UCSD-AML1 (cell line): ENCODE measurements at regions not wholly inside any gene's neighbourhood (a gene's known extent, or its start where the extent isn't known, plus 50 kb on each side); places are given as distances from the start of the nearest gene placed in this dataset.

Experiments
- DNase-seq: peaks from one replicate; lab custom pipeline; 2025; ENCODE audit not compliant: unreplicated experiment; lab: John Stamatoyannopoulos, UW

DNA sequence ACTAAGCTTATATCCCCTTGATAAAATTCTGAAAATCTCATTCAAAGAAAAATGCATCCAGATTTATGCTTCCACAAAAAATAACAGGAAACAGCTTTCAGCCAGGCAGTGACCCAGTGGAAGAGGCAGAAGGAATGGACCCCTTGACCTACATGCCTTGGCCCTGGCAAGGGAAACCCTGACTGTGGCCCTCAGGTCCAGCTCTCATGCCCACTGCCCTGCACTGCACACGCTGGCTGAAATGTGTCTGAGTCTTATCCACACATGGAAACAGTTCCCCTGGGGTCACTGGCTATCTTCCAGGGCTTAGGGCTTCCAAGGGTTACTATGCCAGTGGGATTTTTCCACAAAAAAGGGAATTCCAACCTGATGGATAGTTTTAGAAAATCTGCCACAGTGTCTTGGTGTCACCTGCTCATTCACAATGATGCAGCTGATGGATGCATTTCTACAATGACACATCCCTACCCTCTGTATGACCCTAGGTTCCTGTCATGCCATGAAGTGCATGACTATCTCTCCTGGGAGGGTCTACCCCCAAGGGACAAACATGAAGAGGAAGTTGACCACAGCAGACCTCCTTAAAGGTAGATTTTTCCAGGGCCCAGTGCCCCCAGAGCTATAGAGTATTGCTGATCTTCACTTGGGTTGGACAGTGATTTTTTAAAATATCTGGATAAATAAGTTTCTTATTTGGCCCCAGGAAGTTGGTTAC is 121.9 kb upstream of the CD93 start:
- no peak for DNase-seq

DNA sequence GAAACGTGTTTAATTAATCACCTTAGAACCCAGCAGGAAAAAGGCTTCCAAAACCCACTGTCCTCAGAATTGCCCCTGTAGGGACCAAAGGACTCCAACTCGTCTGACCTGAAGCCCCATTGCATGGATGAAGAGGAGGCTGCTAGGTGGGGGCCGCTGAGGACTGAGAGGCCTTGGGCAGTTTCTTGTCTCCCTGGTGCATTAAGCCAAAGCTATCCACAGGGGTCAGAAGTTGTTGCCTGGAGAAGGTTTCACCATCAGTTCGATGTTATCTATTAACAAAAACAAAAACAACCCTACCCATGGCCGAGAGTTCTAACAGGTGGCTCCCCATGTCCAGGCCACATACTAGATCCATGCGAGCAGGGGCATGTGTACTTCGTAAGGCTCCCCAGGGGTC is 120.9 kb upstream of the CD93 start:
- DNase-seq, result no peak

DNA sequence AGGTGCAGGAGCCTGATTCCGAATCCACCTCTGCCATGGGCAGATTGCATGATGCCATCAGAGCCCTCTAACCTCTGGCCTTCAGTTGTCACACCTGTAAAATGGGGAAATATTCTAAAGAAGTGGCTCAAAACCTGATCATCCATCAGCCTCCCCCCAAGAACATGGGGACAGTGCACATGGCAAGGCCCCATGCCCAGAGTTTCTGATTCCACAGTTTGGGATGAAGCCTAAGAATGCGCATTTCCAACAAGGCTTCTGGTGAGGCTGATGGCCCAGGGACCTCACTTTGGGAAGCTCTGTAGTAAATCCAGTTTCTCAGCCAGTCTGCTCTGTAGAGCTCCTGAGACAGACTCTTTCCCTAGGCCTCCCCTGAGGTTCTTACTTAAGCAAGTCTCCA is 119.9 kb upstream of the CD93 start:
- no peak for DNase-seq

DNA sequence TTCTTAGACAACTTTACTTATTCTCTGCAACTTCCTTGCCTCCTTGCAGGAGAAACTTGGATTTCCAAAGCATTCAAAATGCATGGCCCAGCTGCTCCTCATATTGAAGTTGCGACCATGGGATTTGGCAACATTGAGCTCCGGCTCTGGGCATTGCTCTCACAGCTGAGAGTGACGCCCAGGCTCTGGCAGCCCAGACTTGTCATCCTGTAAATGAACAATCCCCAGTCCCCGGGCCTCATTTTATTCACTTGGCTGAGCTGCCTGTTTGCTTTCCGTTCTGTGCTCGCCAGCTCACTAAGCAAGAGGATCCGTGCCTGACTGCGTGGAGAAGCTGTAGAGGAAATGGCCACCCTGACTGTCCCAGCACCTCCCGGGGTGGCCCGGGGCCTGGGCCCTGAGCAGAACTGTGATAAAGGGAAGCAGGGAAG is 119.5 kb upstream of the CD93 start:
- no peak for DNase-seq

DNA sequence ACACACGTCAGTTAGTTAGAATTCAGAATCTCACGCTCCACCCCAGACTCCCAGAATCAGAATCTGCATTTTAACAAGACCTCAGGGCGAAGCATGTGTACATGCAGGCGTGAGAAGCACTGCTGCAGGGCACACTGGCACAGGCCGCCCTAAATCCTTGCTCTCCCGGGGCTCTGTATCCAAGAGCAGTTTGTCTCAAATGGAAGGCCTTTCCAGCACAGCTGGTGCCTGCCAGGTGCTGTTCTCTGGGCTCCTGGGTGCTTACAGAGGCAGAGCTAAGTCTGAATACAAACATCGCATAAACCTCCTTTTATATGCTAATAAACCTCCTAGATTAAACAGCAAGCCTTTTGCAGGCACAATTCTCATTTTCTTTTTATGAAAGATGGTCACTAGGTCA is 119.1 kb upstream of the CD93 start:
- DNase-seq, result no peak

DNA sequence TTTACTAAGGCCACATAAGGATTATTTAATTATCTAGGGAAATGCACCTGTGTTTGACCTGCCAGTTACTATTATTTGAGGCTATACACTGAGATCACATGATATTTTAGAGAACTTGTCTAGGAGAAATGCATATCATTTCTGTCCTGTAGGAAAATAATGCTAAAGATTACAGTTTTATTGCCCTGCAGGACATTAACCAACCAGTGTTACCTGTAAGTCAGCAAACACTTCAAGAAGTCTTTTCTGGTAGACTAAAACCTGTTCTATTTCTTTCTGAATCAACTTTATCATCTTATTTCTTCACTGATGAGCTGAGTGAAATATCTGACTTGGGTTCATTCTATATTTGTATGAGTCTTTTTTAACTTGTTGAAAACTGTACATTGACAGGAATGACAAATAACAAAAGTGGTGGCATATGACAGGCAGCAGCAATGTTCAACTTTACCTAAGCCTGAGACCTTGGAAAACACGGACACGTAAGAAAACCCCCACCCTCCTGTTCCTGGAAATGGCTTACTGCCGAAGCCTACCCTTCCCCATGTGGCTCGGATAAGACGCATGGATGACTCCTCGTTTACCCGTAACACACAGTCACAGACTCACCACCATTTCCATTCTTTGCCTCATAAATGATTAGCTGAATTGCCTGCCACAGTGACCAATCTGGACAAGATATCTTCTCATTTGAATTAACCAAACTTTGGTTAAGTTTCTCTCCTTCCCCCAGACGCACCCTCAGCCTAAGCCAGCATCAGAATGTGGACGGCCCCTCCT is 118.0 kb upstream of the CD93 start:
- no peak for DNase-seq

DNA sequence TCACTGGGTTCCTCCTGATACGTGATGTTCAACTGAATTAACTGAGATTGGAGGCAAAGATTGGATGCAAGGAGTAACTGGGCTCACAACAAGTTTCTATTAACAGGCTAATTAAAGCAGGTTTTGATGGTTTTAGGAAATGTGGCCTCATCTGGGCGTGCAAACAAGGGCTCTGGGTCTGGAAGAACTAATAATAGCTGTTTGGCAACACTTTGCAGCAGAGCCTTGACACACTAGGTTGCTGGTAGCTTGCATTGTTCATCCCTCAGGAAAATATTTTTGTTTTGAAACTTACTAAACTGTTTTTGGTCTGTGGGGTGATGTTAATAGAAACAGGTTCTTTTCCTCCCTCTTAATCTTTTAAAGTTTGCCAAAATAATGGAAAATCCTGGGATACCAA is 117.2 kb upstream of the CD93 start:
- DNase-seq, result no peak

DNA sequence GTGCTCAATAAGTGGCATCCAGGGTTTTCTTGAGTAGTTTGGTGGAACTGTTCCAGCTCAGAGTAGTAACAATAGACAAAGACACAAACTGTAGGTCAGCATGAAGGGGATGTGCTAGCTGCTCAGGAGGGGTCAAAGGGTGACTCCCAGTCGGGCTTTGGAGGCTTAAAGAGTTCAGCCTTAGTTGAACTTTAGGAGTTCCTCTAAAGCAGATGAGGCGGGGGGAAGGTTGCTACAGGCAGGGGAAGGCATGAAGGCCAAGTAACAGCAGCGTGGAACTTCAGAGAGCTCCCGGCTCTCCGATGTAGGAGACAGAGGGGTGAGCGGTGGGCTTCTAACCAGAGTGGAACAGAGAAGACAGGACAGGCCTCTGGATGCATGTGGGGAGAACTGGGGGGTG is 115.5 kb upstream of the CD93 start:
- no peak for DNase-seq

DNA sequence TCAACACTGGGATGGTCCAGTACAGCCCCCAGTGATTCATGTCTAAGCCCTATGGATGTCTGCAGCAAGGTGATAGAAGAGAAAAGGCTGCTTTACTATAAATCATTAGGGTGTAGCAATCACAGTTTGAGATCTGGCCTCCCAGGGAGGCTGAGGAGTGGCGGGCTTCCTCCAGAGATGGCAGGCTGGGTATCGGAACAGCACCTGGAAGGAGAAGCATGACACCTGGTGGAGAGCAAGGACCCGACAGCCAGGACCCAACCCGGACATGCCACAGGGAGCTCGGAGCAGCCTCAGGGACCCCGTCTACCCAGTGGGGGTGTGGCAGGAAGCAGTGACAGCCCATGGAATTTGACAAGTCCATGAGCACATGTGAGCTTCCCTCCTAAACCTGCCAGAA is 114.8 kb upstream of the CD93 start:
- no peak for DNase-seq

DNA sequence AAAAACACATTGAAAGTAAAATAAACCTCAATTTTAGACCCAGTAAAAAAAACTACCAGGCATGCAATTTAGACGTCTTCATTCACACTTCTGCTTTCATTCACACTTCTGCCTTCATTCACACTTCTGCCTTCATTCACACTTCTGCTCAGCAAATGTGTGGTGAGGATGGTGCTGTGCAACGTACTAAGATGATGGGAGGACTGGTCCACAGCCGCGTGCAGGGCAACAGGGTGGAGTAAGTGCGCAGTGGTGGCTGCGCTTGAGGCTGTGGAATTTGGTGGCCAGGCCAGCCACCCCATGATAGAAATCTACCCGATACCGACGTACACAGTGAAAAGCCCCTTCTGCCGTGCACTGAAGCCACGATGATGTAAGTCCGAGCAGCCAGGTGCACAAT is 114.3 kb upstream of the CD93 start:
- no peak for DNase-seq

DNA sequence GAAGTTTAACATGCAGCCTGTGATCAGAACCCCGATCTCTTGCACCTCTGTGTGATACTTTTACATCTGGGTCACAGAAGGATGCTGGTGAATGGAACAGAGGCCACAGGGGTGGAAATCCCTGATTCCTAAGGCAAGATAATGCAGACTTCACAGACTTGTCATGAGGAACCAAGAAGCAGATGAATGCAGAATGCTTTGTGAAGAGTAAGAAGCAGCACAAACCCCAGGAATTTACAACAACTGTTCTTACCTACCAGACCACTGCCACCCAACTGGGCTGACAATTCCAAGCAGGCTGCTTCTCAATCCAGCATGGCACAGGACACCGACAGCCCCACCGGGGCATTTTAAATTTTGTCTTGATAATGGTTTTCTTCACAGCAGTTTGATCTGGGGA is 113.2 kb upstream of the CD93 start:
- DNase-seq, result no peak

DNA sequence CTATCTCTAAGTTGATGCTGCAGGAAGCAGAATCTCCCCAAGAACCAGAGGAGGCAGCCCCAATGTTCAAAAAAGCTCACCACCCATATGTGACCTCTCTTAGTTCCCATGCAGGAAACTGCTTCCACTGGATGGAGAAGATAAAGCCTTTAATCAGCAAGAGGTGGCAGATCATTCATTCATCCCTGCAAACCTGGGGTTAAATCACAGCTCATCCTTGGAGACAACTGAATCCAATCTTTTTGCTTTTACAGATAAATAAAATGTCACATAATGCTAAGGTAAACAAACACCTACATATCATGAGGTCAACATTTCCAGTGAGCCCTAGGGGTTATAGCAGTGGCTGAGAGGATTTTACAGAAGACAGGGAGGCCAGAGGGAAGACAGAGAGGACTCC is 112.7 kb upstream of the CD93 start:
- no peak for DNase-seq

DNA sequence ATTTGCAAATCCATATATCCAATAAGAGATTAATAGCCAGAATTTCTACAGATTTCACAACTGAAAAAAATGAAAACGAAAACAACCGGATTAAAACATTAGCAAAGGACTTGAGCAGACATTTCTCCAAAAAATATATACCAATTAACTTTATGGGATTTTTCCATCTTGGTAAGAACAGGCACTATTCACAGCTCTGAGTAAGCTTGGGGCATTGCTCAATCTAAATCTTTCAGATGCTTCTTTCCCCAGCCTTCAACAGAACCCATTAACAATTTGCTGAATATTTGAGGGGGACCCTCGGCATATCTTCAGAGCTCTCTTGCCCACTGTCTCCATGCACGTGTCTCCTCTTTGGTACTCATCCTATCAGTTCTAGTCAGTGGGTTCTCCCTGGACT is 111.7 kb upstream of the CD93 start:
- DNase-seq, result no peak

DNA sequence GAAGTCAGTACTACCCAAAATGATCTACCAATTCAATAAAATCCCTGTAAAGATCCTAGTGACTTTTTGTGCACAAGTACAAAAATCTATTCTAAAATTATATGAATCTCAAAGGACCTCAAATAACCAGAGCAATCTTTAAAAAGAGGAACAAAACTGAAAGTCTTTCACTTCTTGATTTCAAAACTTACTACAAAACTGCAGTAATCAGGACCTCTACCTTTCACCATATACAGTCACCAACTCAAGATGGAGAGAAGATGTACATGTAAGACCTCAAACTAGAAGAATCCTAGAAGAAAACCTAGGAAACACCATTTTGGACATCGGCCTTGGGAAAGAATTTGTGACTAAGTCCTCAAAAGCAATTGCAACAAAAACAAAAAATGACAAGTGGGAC is 109.5 kb upstream of the CD93 start:
- DNase-seq, result no peak

DNA sequence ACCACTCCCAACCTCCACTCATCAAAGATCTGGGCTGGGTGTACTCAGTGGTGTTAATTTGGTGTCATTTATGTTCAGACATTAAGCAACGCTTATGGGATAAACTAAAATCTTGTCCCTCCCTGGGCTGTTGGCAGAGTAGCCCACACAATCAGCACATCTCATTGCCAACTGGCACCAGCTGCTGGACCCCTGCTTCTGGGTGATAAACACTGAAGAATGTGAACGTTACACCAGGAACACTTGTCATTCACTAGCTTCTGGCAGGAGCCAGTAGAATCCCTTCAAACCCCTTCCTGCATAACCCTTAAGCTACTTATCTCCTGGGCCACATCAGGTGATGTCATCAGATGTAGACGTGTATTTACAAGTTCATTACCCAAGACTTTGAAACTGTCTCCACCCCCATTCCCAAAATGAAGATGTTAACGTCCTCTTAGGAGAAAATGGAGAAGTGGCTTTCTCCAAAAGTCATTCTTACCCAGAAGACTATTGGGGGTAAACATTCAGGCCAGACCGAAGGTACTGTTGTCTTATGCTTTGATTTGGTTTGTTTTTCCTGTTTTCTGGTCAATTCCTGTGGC is 107.8 kb upstream of the CD93 start:
- no peak for DNase-seq

DNA sequence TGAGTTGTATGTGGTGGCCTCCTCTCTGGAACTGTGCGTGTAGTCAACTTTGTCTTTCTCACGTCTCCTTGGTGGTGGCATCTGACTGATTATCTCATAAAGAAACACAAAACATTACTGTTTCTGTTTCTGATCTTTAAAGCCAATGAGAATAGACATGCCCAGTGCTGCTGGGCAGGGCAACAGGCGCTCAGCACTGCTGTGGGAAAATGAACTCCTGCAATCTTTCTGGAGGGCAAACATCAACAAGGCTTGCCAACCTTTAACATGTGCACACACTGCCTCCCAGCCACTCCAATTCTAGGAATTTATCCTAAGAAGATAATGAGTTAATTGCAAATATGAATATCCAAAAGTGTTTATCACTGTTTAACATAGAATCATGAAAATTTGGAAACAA is 106.3 kb upstream of the CD93 start:
- DNase-seq, result no peak

DNA sequence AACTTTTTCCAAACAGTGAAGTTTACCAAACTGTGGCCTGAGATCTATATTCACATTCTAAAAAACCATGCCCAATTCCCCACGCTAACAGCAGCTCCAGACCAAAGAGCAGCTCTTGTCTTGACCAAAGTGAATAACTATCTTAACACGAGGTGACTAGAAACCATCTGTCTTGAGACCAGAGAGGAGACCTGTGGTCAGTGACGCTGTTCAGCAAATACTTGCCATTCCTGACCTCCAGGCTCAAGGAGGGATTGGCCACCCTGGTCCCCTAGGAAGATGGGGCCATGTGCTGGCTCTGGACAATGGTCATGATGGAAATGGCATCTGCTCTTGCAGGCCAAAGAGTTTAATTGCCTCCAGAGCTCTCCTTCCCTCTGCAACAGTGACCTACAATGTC is 104.4 kb upstream of the CD93 start:
- DNase-seq, result no peak

DNA sequence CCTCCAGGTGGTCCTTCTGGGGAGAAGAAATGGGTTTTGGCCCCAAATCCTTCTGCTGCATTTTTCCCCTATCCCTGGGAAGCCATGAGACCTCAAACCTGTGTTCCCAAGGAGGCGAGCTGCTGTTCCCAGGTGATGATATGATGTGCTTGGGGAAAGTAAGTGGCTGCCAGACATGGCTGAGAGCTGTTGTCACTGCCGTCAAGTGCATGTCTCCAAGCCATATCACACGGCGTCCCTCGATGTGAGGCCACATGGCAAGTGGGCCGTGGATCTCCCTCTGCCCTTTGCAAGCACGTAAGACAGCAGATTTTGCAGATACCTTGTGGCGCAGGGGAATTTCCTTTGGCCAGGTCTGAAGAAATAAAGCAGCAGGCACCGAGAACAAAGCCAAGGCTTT is 103.7 kb upstream of the CD93 start:
- DNase-seq, result no peak

DNA sequence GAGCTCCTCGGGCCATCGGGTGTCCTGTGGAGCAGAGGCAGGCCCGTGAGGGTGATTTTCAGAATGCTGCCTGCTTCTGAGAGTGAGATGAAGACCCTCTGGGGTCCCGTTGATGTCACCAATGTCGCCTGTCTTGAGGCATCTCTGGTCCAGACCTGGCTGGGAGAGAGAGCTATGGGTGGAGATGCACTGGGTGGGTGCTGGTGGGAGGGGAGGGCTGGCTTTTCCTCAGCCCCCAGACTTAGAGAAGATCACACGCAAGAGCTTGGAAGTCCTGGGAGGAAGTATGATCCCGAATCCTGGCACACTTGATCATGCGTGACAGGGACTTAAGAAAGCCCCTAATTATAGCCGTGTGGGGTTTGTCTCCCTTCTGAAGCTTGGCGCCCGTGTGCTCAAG is 103.2 kb upstream of the CD93 start:
- DNase-seq, result no peak

DNA sequence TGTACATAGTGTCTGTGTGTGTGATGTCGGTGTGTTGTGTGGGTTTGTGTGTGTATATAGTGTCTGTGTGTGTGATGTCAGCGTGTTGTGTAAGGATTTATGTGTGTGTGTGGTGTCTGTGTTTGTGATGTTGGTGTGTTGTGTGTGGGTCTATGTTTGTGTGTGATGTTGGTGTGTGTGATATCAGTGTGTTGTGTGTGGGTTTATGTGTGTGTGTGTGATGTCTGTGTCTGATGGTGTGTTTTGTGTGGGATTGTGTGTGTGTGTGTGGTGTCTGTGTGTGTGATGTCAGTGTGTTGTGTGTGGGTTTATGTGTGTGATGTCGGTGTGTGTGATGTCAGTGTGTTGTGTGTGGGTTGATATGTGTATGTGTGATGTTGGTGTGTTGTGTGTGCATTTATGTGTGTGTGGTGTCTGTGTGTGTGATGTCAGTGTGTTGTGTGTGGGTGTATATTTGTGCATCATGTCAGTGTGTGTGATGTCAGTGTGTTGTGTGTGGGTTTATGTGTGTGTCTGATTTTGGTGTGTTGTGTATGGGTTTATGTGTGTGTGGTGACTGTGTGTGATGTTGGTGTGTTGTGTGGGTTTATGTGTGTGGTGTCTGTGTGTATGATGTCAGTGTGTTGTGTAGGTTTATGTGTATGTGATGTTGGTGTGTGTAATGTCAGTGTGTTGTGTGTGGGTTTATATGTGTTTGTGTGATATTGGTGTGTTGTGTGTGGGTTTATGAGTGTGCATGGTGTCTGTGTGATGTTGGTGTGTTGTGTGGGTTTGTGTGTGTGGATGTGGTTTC is 102.4 kb upstream of the CD93 start:
- DNase-seq, result no peak

DNA sequence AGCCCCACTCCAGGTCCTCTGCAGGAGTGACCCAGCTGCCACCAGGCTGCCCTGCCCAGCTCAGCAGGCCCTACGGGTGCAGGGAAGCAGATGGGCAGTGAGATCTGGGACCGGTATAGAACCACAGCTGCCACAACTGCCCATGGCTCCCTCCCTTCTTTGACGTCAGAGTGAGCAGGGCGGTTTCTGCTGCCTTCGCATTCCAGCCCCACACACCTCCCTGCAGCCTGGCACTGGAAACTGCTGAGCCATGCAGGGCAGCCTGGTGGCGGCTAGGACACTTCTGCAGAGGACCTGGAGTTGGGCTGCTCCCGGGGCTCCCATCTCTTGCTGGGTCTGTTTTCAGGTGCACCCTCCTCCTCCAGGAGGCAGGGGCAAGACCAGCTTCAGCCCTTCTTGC is 101.6 kb upstream of the CD93 start:
- peak; percentile 82 for DNase-seq

DNA sequence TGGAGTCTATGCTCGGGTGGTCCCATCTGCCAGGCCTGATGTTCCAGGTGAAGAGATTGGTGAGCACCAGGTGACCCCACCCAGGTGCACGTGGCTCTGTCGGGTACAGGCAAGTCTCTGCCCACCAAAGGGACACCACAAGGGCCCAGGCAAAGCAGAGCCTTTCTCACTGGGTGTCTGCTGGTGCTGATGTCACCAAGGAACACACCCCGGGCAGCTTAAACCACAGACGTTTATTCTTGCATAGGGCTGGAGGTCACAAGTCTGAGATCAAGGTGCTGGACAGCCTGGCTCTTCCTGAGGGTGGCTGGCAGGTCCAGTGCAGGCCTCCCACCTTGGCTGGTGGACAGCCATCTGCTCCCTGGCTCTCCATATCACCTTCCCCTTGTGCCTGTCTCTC is 100.7 kb upstream of the CD93 start:
- no peak for DNase-seq
